HCT116 (cell line): ENCODE measurements at regions not wholly inside any gene's neighbourhood (a gene's known extent, or its start where the extent isn't known, plus 50 kb on each side); places are given as distances from the start of the nearest gene placed in this dataset.

ENCODE experiments used
- ATAC-seq: fragments of 200-7000 bp; cut with Tn5 transposase; 2 replicates; pipeline ENCODE4 v1.9.1; 2020; ENCODE audit warnings: mild to moderate bottlenecking, moderate library complexity
- BruUV-seq: library from RNA; stranded (reverse); fragments of 400-500 nt; replicated peaks from 2 replicates; lab custom pipeline; 2021; lab: Mats Ljungman, UMichigan
- CTCF ChIA-PET: fragments of 300-600 bp; sonication (Branson Sonifier 250); formaldehyde crosslinking; loops from one replicate; lab custom pipeline; 2021; ENCODE audit warnings: antibody characterized with exemption; lab: Charles Lee
- POLR2A ChIA-PET: fragments of 300-600, 350-600 bp; sonication (Branson Sonifier 250); formaldehyde crosslinking; loops from one replicate; lab custom pipeline; 2021; ENCODE audit warnings: antibody characterized with exemption; lab: Charles Lee
- RAD21 ChIA-PET, 2 experiments: fragments of 300-600 bp; sonication (Branson Sonifier 250); formaldehyde crosslinking; loops; one replicate each; lab custom pipeline; 2023; ENCODE audit warnings: low total read pairs in 2 of 2; ENCODE audit not compliant: uncharacterized antibody in 2 of 2, unreplicated experiment in 2 of 2, low non-redundant PET in 1 of 2; lab: Charles Lee
- DNase-seq: peaks from one replicate; pipeline ENCODE4 v3.0.0-alpha.2; 2010; ENCODE audit warnings: low read depth, low spot score
- H2AFZ ChIP-seq: fragments of 200-600 bp; shearing (Covaris generic), sonication (generic); 2 replicates; pipeline ENCODE4 v1.6.1; 2017; ENCODE audit warnings: low read depth, mixed run types, mixed read lengths, antibody characterized with exemption, low read length; ENCODE audit not compliant: poor library complexity, severe bottlenecking
- H3K27ac ChIP-seq: 2 replicates; pipeline ENCODE4 v1.5.1; 2012; ENCODE audit warnings: low read depth, low read length
- H3K27me3 ChIP-seq: fragments of 200-600 bp; sonication (generic); 2 replicates; pipeline ENCODE4 v1.6.1; 2016; ENCODE audit warnings: mixed run types, low read length, mixed read lengths; ENCODE audit not compliant: insufficient read depth
- H3K36me3 ChIP-seq, 2 experiments: fragments of 200-500 bp in 1 of 2; fragments of 200-600 bp in 1 of 2; sonication (Bioruptor generic) in 1 of 2; sonication (generic) in 1 of 2; 2 replicates each; pipeline versions ENCODE4 v1.5.1 to v1.6.1; 2014 to 2016; ENCODE audit warnings: low read length in 2 of 2, inconsistent platforms in 1 of 2, mixed read lengths in 1 of 2, mixed run types in 1 of 2; ENCODE audit not compliant: insufficient read depth in 2 of 2, control insufficient read depth in 1 of 2
- H3K4me1 ChIP-seq, 2 experiments: fragments of 200-600 bp in 1 of 2; sonication (generic) in 1 of 2; 2 replicates each; pipeline versions ENCODE4 v1.5.1 to v1.6.1; 2012 to 2017; ENCODE audit warnings: low read length in 2 of 2, inconsistent platforms in 1 of 2, mild to moderate bottlenecking in 1 of 2, mixed read lengths in 1 of 2, mixed run types in 1 of 2, moderate library complexity in 1 of 2; ENCODE audit not compliant: insufficient read depth in 2 of 2, control insufficient read depth in 1 of 2
- H3K4me2 ChIP-seq: fragments of 200-600 bp; sonication (generic); 2 replicates; pipeline ENCODE4 v1.6.1; 2017; ENCODE audit warnings: mixed run types, low read length, mixed read lengths
- H3K4me3 ChIP-seq, 2 experiments: fragments of 200-600 bp in 1 of 2; sonication (generic) in 1 of 2; replicated peaks in 1 of 2; 2 replicates each; pipeline ENCODE4 v1.5.1; 2011 to 2016; ENCODE audit warnings: low read length in 2 of 2, control low read depth in 1 of 2, low read depth in 1 of 2, mild to moderate bottlenecking in 1 of 2, mixed read lengths in 1 of 2, mixed run types in 1 of 2
- H3K79me2 ChIP-seq: fragments of 200-600 bp; sonication (generic); 2 replicates; pipeline ENCODE4 v1.6.1; 2017; ENCODE audit warnings: mild to moderate bottlenecking, mixed run types, low read length, moderate library complexity, mixed read lengths; ENCODE audit not compliant: insufficient read depth
- H3K9ac ChIP-seq: fragments of 200-600 bp; sonication (generic); 2 replicates; pipeline ENCODE4 v1.6.1; 2016; ENCODE audit warnings: low read length, mixed read lengths
- H3K9me2 ChIP-seq: fragments of 200-600 bp; sonication (generic), shearing (Covaris generic); 2 replicates; pipeline ENCODE4 v1.6.1; 2017; ENCODE audit warnings: mixed run types, mild to moderate bottlenecking, moderate library complexity; ENCODE audit not compliant: insufficient read depth
- H3K9me3 ChIP-seq, 2 experiments: fragments of 200-500 bp in 1 of 2; fragments of 200-600 bp in 1 of 2; sonication (Bioruptor generic) in 1 of 2; sonication (generic) in 1 of 2; 2 replicates each; pipeline ENCODE4 v1.6.1; 2014 to 2017; ENCODE audit warnings: low read length in 2 of 2, mixed read lengths in 2 of 2, inconsistent platforms in 1 of 2, low read depth in 1 of 2, mild to moderate bottlenecking in 1 of 2, mixed run types in 1 of 2, moderate library complexity in 1 of 2; ENCODE audit not compliant: control insufficient read depth in 1 of 2, insufficient read depth in 1 of 2
- H4K20me1 ChIP-seq: fragments of 200-600 bp; sonication (generic), shearing (Covaris generic); 2 replicates; pipeline ENCODE4 v1.6.1; 2017; ENCODE audit warnings: mixed run types, mild to moderate bottlenecking, moderate library complexity; ENCODE audit not compliant: insufficient read depth
- ATF3 ChIP-seq: IDR thresholded peaks from 2 replicates; pipeline ENCODE4 v1.6.1; 2012
- CEBPB ChIP-seq: IDR thresholded peaks from 2 replicates; pipeline ENCODE4 v1.6.1; 2012; ENCODE audit warnings: low read depth
- EGR1 ChIP-seq: IDR thresholded peaks from 2 replicates; pipeline ENCODE4 v1.6.1; 2012; ENCODE audit warnings: low read depth
- EZH2 ChIP-seq: fragments of 200-600 bp; sonication (generic); IDR thresholded peaks from 2 replicates; pipeline ENCODE4 v1.6.1; 2017; ENCODE audit warnings: antibody characterized with exemption, mixed run types
- JUND ChIP-seq: IDR thresholded peaks from 2 replicates; pipeline ENCODE4 v1.6.1; 2012
- MAX ChIP-seq: IDR thresholded peaks from 2 replicates; pipeline ENCODE4 v1.6.1; 2012
- POLR2A ChIP-seq: IDR thresholded peaks from 2 replicates; pipeline ENCODE4 v1.7.0; 2011; ENCODE audit warnings: borderline replicate concordance; ENCODE audit not compliant: insufficient read depth, insufficient read length; ENCODE audit errors: extremely low read depth
- RAD21 ChIP-seq: IDR thresholded peaks from 2 replicates; pipeline ENCODE4 v1.6.1; 2012; ENCODE audit warnings: low read depth, mild to moderate bottlenecking
- TCF7L2 ChIP-seq: IDR thresholded peaks from 2 replicates; pipeline ENCODE4 v1.7.0; 2011; ENCODE audit warnings: borderline replicate concordance, inconsistent platforms; ENCODE audit not compliant: insufficient read depth, insufficient read length; ENCODE audit errors: extremely low read depth
- ZBTB33 ChIP-seq: IDR thresholded peaks from 2 replicates; pipeline ENCODE4 v1.6.1; 2011; ENCODE audit warnings: mild to moderate bottlenecking, low read length, moderate library complexity; ENCODE audit not compliant: insufficient replicate concordance; ENCODE audit errors: extremely low read depth
- ZFX ChIP-seq: fragments of 450-650 bp; IDR thresholded peaks from 2 replicates; pipeline ENCODE4 v1.6.1; 2017
- intact Hi-C: fragments of 100-400 bp; cut with micrococcal nuclease; formaldehyde crosslinking; loops from 2 replicates; pipeline ENCODE4 v1.10.0; 2022

GRCh38 chr3:145209561-145209960 is 951.4 kb downstream of the PLOD2 start:
- Histone ChIP-seq H3K9me3 (no peaks in the 10 kb centered on the region), H3K4me1 (no peaks in the 10 kb centered on the region), H3K79me2 (no peaks in the 10 kb centered on the region), H3K9me2 (no peaks in the 10 kb centered on the region), H2AFZ (no peak overlapping the region), H3K4me2 (no peak overlapping the region), H4K20me1 (no peaks in the 10 kb centered on the region), H3K27ac (no peak overlapping the region), H3K27me3 (no peaks in the 10 kb centered on the region), H3K36me3 (no peaks in the 10 kb centered on the region), H3K9ac (no peak overlapping the region), H3K4me3 (no peak overlapping the region)
- CTCF ChIA-PET = no interaction called here
- intact Hi-C loops = no loop called here
- POLR2A ChIA-PET = no interaction called here
- no peak for TF ChIP-seq EGR1
- TF ChIP-seq EZH2 = no peak
- TF ChIP-seq RAD21 = no peak
- no peak for TF ChIP-seq TCF7L2
- TF ChIP-seq ZBTB33 = no peak
- no peak for TF ChIP-seq MAX
- TF ChIP-seq POLR2A = no peak
- no peak for TF ChIP-seq ATF3
- no peak for TF ChIP-seq JUND
- TF ChIP-seq CEBPB = no peak
- no peak for TF ChIP-seq ZFX
- ATAC-seq = no peak
- RAD21 ChIA-PET = no interaction called here
- BruUV-seq = no TSS peak
- no peak for DNase-seq
